ENCODE measurements at regions not wholly inside any gene's neighbourhood (a gene's known extent, or its start where the extent isn't known, plus 50 kb on each side); places are given as distances from the start of the nearest gene placed in this dataset.
A peak's percentile ranks its signal among the peaks of the same experiment; 100 is the strongest.

GRCh38 chr22:19574247-19574646 is 50.0 kb upstream of the CLDN5 start:
- Histone ChIP-seq H3K36me3 (no peaks in the 10 kb centered on the region), H3K4me3 (no peak overlapping the region), H3K27ac (replicated peaks) (no peak overlapping the region), H3K4me1 (peaks cover 48% of the 10 kb centered on the region), H3K9me3 (replicated peaks) (no peaks in the 10 kb centered on the region), H3K27me3 (ENCODE audit: low read depth) (peaks cover 11% of the 10 kb centered on the region)
- DNase-seq, result no peak
- intact Hi-C loops (cut with micrococcal nuclease), result no loop called here
- no peak for TF ChIP-seq CTCF (IDR thresholded peaks at IDR 0.05; ENCODE audit: borderline replicate concordance)

GRCh38 chr22:19576460-19577421 is 52.5 kb upstream of the CLDN5 start:
- no peaks in the 10 kb centered on the region for H3K9me3 ChIP-seq (replicated peaks)
- intact Hi-C loops (cut with micrococcal nuclease), result no loop called here
- H3K27ac ChIP-seq (replicated peaks), result peak overlapping the region; percentile 78
- H3K4me1 ChIP-seq, result peaks cover 44% of the 10 kb centered on the region
- no peak for TF ChIP-seq CTCF (IDR thresholded peaks at IDR 0.05; ENCODE audit: borderline replicate concordance)
- no peaks in the 10 kb centered on the region for H3K36me3 ChIP-seq
- peaks cover 21% of the 10 kb centered on the region for H3K27me3 ChIP-seq (ENCODE audit: low read depth)
- H3K4me3 ChIP-seq, result no peak overlapping the region
- DNase-seq, result peak; percentile 42

DNA sequence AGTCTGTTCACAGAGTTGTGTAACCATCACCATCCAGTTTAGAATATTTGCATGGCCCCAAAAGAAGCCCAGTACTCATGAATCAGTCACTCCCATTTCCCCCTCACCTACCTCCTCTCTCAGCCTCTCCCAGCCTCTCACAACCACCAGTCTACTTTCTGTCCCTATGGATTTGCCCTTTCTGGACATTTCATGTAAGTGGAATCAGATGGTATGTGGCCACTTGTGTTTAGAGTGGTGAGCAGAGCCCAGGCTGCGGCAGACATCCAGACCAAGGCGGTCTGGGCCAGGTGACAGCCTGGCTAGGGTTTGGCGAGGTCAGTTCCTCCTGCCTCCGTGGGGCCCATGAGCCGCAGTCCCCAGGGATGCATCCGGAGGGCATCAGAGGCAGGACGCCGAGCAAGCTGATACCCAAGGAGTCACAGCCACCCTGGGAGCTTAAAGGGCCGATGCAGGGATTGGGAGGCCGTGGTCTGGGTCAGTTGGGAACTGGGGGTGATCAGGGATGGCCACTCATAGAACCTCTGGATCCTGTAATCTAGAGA is 53.3 kb upstream of the CLDN5 start:
- no peak for TF ChIP-seq CTCF (IDR thresholded peaks at IDR 0.05; ENCODE audit: borderline replicate concordance)
- Histone ChIP-seq H3K4me3 (no peak overlapping the region), H3K27ac (replicated peaks) (peak overlapping the region; percentile 78), H3K36me3 (no peaks in the 10 kb centered on the region), H3K4me1 (peaks cover 38% of the 10 kb centered on the region), H3K9me3 (replicated peaks) (no peaks in the 10 kb centered on the region), H3K27me3 (ENCODE audit: low read depth) (peaks cover 21% of the 10 kb centered on the region)
- DNase-seq, result no peak
- intact Hi-C loops (cut with micrococcal nuclease), result no loop called here

DNA sequence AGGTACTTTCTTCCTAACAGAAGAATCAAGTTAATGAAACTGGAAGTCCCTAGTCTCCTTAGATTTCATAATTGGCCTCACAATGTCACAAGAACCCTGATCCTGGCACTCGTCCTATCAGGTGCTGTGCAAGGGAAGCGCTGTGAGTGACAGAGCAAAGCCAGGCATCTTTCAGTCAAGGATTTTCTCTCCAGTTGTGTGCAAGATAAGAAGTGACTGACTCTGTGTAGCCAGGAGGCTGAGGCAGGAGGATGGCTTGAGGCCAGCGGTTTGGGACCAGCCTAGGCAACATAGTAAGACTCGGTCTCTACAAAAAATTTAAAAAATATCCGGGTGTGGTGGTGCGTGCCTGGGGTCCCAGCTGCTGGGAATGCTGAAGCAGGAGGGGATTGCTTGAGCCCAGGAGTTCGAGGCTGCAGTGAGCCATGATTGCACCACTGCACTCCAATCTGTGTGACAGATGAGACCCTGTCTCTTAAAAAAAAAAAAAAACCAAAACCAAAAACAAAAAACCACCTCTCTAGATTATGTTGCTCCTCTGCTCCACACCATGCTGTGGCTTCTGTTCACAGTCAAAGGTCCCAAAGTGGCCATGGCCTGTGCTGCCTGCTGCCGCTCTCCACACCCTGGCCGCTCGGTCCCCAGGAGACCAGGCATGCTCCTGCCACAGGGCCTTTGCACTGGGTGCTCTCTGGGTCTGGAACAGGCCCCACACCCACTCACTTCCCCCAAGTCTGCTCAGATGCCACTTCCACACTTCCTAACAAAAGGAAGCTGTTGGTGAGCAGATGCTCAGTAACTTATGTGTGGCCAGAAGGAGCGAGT is 54.2 kb upstream of the CLDN5 start:
- TF ChIP-seq CTCF (IDR thresholded peaks at IDR 0.05; ENCODE audit: borderline replicate concordance), result no peak
- H3K9me3 ChIP-seq (replicated peaks), result no peaks in the 10 kb centered on the region
- peak overlapping the region; percentile 75 for H3K27ac ChIP-seq (replicated peaks)
- no peak for DNase-seq
- peaks cover 21% of the 10 kb centered on the region for H3K27me3 ChIP-seq (ENCODE audit: low read depth)
- no peaks in the 10 kb centered on the region for H3K36me3 ChIP-seq
- peaks cover 32% of the 10 kb centered on the region for H3K4me1 ChIP-seq
- intact Hi-C loops (cut with micrococcal nuclease), result no loop called here
- H3K4me3 ChIP-seq, result no peak overlapping the region

- Histone ChIP-seq H3K4me1 (peaks cover 32% of the 10 kb centered on the region), H3K27me3 (ENCODE audit: low read depth) (peaks cover 21% of the 10 kb centered on the region), H3K4me3 (no peak overlapping the region), H3K9me3 (replicated peaks) (no peaks in the 10 kb centered on the region), H3K36me3 (no peaks in the 10 kb centered on the region), H3K27ac (replicated peaks) (peak overlapping the region; percentile 75)
- intact Hi-C loops (cut with micrococcal nuclease), result no loop called here
- no peak for TF ChIP-seq CTCF (IDR thresholded peaks at IDR 0.05; ENCODE audit: borderline replicate concordance)
- no peak for DNase-seq
These were observed 55.1 kb upstream of the CLDN5 start for GRCh38 chr22:19579115-19579811.
